ENCODE measurements at regions not wholly inside any gene's neighbourhood (a gene's known extent, or its start where the extent isn't known, plus 50 kb on each side); places are given as distances from the start of the nearest gene placed in this dataset.

- no peak overlapping the region for H3K4me3 ChIP-seq (ENCODE audit: low read depth, low read length, poor library complexity, severe bottlenecking)
- no TSS peak for BruUV-seq (replicated peaks)
Observed at GRCh38 chr3:109774108-109774507, 436.8 kb upstream of the DPPA4 start.

GRCh38 chr3:109784285-109784684, 446.9 kb upstream of the DPPA4 start:
- TF ChIP-seq EZH2 (IDR thresholded peaks at IDR 0.05; ENCODE audit: borderline replicate concordance, low read depth, low read length, poor library complexity, severe bottlenecking) (no peak), CTCF (conservative IDR thresholded peaks at IDR 0.05; ENCODE audit: low read depth, low read length) (no peak)
- DNase-seq (ENCODE audit: low spot score): peak; percentile 62
- no peak overlapping the region for H3K27ac ChIP-seq (ENCODE audit: low read depth, low read length, poor library complexity, severe bottlenecking)
- H3K4me3 ChIP-seq (ENCODE audit: low read depth, low read length, poor library complexity, severe bottlenecking): no peak overlapping the region
- H3K4me1 ChIP-seq (ENCODE audit: insufficient read depth, low read length, poor library complexity, severe bottlenecking): peaks cover 19% of the 10 kb centered on the region
- H3K9me3 ChIP-seq (ENCODE audit: low read depth, low read length, poor library complexity, severe bottlenecking): peaks cover 12% of the 10 kb centered on the region
- intact Hi-C loops (cut with micrococcal nuclease; ENCODE audit: unreplicated experiment): no loop called here
- CTCF ChIA-PET: no interaction called here
- no peaks in the 10 kb centered on the region for H3K27me3 ChIP-seq (replicated peaks; ENCODE audit: insufficient read depth, low read depth, low read length, poor library complexity)
- no TSS peak for BruUV-seq (replicated peaks)
- POLR2A ChIA-PET (ENCODE audit: low non-redundant PET): no interaction called here
- no peaks in the 10 kb centered on the region for H3K36me3 ChIP-seq (ENCODE audit: insufficient read depth, low read length, poor library complexity, severe bottlenecking)

More at GRCh38 chr3:109774108-109774507, 436.8 kb upstream of the DPPA4 start:
- no peak for TF ChIP-seq CTCF (conservative IDR thresholded peaks at IDR 0.05; ENCODE audit: low read depth, low read length)
- no peak for TF ChIP-seq EZH2 (IDR thresholded peaks at IDR 0.05; ENCODE audit: borderline replicate concordance, low read depth, low read length, poor library complexity, severe bottlenecking)
- no peaks in the 10 kb centered on the region for H3K27me3 ChIP-seq (replicated peaks; ENCODE audit: insufficient read depth, low read depth, low read length, poor library complexity)
- CTCF ChIA-PET: no interaction called here
- POLR2A ChIA-PET (ENCODE audit: low non-redundant PET): no interaction called here
- H3K27ac ChIP-seq (ENCODE audit: low read depth, low read length, poor library complexity, severe bottlenecking): no peak overlapping the region
- H3K9me3 ChIP-seq (ENCODE audit: low read depth, low read length, poor library complexity, severe bottlenecking): peaks cover 1% of the 10 kb centered on the region
- no peak for DNase-seq (ENCODE audit: low spot score)
- no peaks in the 10 kb centered on the region for H3K4me1 ChIP-seq (ENCODE audit: insufficient read depth, low read length, poor library complexity, severe bottlenecking)
- intact Hi-C loops (cut with micrococcal nuclease; ENCODE audit: unreplicated experiment): no loop called here
- H3K36me3 ChIP-seq (ENCODE audit: insufficient read depth, low read length, poor library complexity, severe bottlenecking): no peaks in the 10 kb centered on the region

- Histone ChIP-seq H3K36me3 (ENCODE audit: insufficient read depth, low read length, poor library complexity, severe bottlenecking) (no peaks in the 10 kb centered on the region), H3K4me3 (ENCODE audit: low read depth, low read length, poor library complexity, severe bottlenecking) (no peak overlapping the region), H3K4me1 (ENCODE audit: insufficient read depth, low read length, poor library complexity, severe bottlenecking) (peaks cover 19% of the 10 kb centered on the region), H3K27me3 (replicated peaks; ENCODE audit: insufficient read depth, low read depth, low read length, poor library complexity) (no peaks in the 10 kb centered on the region), H3K9me3 (ENCODE audit: low read depth, low read length, poor library complexity, severe bottlenecking) (peaks cover 8% of the 10 kb centered on the region), H3K27ac (ENCODE audit: low read depth, low read length, poor library complexity, severe bottlenecking) (no peak overlapping the region)
- ChIA-PET POLR2A (ENCODE audit: low non-redundant PET) (no interaction called here), CTCF (no interaction called here)
- no peak for TF ChIP-seq CTCF (conservative IDR thresholded peaks at IDR 0.05; ENCODE audit: low read depth, low read length)
- no peak for TF ChIP-seq EZH2 (IDR thresholded peaks at IDR 0.05; ENCODE audit: borderline replicate concordance, low read depth, low read length, poor library complexity, severe bottlenecking)
- no TSS peak for BruUV-seq (replicated peaks)
- no peak for DNase-seq (ENCODE audit: low spot score)
- intact Hi-C loops (cut with micrococcal nuclease; ENCODE audit: unreplicated experiment): no loop called here
Observed at GRCh38 chr3:109784852-109785631, 447.7 kb upstream of the DPPA4 start.

Measured in A673 (cell line).